GM19463 (cell line): ENCODE measurements at regions not wholly inside any gene's neighbourhood (a gene's known extent, or its start where the extent isn't known, plus 50 kb on each side); places are given as distances from the start of the nearest gene placed in this dataset.

Experiments used
- ATAC-seq: cut with Tn5 transposase; IDR thresholded peaks from one replicate; pipeline ENCODE4 v1.9.1; 2021; ENCODE audit warnings: mild to moderate bottlenecking, moderate library complexity; ENCODE audit not compliant: unreplicated experiment

DNA sequence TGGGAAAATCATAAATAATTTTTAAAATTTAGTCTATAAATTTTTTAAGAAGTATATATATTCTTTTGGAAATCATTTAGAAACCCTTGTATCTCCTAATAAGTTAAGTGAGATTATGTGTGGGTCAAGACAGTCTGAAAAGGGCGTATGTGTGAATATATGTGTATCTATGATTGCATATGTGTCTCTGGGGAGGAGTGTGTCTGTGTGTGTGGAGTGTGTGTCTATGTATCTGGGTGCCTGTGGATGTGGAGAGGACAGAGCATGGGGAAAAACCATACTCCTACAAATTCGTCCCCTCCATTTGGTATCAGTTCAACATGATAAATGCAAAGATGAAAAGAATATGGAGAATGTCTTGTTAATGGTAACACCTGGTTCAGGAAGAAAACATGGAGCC lies 342.0 kb upstream of the ACTBL2 start:
- no peak for ATAC-seq

DNA sequence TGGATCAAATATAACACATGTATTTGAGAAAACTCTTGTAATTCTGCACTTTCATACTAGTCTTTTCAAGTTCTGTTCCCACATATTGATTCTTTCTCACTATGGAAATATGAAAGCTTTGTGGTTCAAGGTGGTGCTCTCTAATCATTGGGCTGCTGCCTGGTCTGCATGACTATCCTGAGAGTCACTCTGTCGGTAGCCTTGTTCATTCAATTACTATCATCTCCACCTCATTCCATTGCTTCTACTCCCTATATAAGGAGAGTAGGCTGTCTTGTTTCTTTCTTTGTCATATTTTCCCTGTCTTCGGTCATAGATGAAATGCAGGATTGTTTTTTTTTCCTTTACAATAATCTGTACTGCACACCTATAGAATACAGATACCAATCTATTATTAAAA lies 341.4 kb upstream of the ACTBL2 start:
- no peak for ATAC-seq

DNA sequence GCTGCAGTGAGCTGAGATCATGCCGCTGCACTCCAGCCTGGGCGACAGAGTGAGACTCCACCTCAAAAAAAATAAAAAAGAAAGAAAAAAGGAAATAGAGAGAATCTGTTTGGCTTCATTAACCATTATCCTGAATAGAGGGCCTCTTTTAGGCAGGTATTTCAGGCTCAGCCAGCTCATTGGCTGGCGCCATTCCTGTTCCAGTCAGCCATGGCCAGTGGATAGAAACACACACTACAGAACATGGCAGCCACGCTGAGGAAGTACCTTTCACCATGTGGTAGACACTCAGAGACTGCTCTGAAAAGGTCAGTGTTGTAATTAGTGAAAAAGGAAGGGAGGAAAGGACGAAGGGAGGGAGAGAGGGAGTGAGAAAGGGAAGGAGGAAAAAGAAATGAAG lies 340.0 kb upstream of the ACTBL2 start:
- ATAC-seq = no peak

DNA sequence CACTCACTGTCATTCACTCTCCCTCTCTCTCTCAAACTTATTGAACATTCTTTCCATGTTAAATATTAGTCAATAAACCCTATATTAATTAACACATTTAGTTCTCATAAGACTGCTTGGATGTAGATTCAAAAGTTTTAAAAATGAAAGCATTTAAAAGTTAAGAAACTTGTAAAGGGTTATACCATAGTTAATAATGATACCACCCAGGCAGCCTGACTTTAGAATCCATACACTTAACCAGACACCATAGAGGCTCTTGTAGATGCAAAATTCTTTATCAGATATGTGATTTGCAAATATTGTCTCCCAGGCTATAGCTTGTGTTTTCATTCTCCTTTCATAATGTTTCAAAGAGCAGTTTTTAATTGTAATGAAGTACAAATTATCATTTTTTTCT lies 335.8 kb upstream of the ACTBL2 start:
- ATAC-seq = no peak

DNA sequence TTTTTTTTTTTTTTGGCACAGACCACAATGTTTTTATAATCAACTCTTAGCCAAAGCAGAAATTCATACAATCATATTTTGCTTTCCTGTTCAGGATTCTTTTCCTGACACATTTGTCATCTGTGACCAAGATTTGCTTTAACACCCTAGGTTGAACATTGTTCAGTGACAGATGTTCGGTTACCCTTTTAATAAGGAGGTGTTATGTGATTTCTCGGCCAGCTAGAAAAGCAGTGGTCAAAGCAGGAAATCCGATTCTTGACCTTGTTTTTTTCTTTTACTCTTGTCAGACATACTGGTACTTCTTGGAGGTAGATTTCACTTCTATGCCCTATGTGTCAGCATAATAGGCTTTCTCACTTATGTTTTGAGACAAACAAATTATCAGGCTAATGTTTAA lies 335.3 kb upstream of the ACTBL2 start:
- no peak for ATAC-seq

DNA sequence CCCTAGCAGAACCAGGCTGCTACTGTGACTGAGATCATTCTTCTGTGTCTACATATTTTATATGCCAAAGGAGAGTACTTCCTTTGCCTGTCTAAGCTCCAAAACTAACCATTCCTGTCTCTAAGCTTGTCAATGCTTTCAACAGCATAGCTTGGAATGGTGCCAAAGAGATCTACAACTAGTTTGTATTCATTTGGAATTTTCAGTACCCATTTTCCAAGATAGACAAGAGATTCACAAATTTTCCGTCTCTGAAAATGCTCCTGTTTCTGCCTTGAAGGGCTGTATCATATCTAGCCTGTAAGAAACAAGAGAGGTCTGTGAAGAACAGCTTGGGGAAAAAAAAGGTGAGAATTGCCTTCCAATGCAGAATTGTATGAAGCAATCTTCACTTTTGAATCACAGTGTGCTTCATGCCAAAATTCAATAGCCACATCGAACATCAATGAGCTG lies 334.4 kb upstream of the ACTBL2 start:
- no peak for ATAC-seq

DNA sequence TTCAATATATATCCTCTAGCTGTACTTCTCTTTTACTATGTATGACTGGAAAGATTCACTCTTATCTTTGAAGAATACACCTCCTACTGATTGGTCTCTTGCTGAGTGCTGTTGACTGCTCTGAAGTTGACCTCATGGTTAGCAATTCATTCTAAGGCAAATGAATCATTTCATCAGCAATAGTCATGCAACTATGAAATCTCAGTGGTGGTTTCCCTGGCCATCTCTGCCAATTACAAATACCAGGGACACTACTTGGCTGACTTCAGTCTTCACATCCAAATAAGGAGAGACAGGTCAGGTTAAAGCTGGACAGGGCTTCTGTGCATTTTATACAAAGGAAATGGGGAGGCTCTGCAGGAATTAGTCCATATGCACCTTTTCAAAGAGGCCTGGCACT lies 333.5 kb upstream of the ACTBL2 start:
- ATAC-seq = no peak

DNA sequence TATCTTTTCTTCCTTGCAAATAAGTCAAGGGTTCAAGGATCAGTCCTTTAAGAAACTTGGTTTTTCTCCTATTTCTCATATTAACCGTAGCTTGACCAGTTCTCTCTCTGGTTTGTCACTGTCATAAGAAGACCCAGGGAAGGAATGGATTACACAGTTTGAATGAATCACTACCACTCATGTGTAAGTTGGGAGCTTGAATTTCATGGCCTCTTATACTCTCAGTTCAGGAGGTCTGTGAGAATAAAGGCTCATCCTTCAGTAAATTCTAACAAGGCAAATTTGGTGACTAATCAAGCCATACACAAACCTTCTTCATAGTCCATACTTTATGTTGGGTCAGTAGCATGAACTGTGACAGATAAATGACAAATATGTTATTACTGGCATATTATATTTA lies 323.1 kb upstream of the ACTBL2 start:
- ATAC-seq = no peak

DNA sequence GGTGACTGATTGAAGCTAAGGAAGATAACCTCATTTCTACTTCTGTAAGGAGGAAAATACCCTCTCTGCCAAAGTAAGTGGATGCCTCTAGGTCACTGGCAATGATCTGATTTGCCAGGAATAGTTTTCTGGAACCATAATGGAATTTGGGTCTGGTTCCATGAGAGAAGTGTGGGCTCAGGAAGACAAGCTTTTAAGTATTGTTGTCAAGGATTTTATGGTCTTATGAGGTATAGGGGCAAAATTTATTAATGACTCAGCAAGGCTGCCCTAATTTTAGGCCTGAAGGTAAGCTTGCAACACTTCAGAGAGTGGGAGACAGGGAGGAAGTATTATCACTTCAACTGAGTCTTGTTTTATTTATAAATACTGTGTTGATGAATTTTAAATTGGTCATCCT lies 322.6 kb upstream of the ACTBL2 start:
- ATAC-seq = no peak

DNA sequence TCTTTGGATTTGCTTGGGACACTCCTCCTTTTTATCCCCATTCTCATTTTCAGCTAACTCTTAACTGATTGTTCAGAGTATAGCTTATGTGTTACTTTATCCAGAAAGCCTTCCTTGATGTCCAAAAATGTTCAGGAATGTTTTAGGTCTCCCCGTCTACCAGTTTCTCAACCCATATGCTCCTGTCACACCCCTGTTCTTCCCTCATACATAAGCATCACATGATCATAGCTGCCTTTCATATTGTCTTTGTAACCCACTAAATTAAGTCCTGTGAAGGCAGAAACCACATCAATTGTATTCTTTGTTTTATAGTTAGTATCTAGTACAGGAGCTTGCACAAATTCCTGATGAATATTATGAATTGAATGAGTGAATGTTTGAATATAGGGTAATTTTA lies 321.9 kb upstream of the ACTBL2 start:
- ATAC-seq = no peak

DNA sequence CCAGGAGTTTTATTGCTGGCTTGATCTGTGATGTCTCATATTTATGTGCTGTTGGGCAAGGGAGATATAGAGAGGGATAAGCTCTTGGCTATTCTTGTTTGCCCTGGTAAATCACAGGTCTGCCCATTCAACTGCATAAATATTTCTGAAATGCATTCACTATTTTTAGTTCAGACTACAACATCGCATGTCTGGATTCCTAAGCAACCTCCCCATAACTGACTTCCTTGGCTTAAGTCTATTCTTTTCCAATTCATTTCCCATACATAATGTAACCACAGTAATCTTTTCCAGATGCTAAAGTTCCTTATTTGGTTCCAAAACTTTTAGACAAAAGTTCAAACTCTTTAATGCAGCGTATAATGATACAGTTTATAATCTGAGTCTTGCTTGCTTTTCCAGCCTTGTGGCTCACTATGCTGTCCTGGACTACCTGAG lies 321.4 kb upstream of the ACTBL2 start:
- no peak for ATAC-seq

DNA sequence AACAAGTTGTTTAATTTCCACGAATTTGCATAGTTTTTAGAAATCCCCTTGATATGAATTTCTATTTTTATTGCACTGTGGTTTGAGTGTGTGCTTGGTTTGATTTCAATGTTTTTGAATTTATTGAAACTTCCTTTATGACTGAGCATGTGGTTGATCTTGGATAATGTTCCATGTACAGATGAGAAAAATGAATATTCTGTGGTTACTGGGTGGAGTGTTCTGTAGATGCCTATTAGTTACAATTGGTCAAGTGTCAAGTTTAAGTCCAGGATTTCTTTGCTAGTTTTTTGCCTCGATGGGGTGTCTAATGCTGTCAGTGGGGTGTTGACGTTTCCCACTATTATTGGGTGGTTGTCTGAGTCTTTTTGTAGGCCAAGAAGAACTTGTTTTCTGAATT lies 319.5 kb upstream of the ACTBL2 start:
- ATAC-seq = no peak

DNA sequence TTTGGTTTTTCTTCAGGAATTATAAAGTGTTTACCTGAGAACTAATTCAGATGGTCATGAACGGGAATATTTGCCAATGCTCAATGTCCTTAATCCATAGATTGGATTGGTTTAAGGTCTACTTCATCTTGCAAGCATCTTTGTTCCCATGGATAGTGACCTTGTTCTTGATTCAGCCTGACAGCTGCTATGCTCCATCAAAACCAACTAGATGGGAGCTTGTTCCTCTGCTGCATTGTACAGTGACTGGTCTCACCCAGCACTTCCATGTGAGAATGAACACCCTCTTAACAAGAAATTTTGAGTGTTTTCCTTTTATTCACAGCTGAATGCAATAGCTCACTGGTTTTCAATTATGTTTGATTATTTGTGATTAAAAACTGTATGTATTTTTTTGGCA lies 312.6 kb upstream of the ACTBL2 start:
- no peak for ATAC-seq

DNA sequence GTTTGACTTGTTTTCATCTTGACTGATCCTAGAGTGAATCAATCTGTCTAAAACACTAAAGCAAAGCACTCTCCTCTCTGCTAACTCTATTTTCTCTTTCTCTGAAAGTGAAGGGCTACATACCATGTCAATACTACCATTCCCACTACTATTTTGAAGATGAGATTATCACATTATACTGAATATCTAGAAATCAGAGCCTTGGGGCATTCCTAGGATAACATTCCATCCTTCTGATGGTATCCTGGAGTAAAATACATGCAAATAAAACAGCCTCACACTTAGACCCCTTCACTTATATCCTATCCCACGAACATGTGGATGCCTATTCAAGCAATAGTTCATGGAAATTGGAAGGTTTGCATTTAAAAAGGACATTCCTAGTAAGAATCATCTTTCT lies 309.3 kb upstream of the ACTBL2 start:
- no peak for ATAC-seq

DNA sequence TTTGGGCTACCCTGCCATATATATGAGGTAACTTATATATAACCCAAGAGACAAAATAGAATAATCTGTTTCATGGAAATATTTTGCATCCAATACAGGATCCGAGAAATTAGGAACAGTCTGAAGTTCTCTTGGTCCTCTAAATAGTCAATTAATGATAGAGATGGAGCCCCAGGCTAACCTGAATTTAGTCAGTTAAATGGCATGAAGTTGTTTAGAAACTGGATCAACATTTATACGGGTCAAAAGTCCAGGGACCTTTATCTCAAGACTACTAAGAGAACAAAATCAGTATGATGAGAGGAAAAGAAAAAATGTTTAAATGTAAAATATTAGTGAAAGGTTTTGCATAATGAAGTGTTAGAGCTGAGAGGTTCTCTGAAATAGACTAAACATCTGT lies 303.3 kb upstream of the ACTBL2 start:
- ATAC-seq = no peak

DNA sequence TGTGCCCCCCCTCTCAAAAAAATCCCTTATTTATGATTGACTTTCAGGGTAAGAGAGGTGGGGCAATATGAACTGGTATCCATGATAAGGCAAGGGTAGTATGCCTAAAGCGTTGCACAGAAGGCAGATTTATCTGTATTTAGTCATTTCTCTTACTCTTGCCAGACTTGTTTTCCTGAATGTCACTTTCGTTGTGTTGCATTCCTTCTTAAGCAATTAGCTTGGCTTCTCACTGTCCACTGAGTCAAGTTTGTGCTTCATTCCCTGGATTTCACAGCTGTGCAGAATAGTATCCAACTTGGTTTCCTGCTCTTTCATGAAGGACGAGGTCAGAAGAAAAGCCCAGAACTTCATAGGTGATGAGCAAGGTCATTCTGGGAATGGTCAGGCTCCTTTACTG lies 301.5 kb upstream of the ACTBL2 start:
- ATAC-seq = no peak

DNA sequence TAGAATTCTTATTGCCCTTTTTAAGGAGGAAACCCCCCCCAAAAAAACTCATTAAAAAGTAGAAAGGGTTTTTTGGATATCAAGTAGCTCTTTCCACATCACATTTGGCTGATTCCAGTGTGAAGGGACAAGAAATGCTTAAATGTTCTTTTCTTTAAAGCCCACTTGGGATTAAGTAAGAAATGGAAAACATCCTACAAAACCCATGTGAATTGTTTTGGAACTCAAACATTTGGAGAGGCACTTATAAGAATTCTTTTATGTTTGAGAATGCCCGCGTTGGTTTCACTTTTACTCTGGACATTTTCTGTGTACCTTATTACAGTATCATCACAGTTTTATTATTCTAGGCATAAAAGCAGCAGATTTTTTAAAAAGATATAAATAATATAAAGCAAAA lies 301.1 kb upstream of the ACTBL2 start:
- ATAC-seq = no peak

DNA sequence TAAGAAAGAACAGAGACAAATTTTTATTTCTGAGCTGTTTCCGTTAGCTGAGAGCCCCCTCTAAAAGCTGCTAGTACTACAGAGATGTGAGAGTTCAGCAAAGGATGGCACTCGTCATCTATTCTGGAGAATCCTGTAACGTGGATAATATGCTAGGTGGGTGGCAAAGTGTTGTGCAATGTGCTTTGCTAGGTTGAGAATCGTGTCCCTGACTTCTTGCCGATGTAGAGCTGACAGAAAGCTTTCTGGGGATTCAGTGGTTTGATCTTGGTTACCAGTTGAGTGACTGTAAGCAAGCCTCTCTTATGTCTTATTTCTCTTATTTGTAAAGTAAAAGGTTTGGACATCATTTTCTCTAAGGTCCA lies 298.3 kb upstream of the ACTBL2 start:
- no peak for ATAC-seq

DNA sequence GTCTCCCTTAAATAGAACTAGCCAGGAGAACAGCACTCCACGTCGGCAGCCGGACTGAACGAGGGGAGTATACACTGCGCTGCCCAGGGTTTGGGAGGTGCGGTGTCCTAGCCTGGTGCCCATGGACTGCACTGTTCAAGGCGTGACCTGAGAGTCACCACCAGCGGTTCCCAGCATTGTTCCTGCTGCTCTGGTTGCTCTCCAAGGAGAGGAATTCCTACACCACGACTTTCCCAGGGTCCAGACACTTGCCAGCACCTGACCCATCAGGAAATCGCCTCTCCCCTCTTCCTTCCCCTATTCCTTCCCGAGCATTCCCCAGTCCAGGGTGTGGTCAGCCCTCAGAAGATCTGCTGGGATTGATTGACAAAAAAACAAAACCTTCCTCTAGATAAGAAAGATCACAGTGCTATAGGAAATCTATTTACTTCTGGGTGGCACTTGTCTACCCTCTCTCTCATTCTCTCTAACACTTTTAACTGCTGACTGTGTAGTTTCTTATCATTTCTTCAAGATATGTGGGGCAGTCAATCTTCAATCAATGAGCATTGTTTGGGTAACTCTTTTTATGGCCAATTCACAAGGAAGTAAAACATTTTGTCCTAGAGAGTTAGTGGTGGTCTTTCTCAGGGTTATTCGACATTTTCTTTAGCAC lies 297.8 kb upstream of the ACTBL2 start:
- no peak for ATAC-seq

DNA sequence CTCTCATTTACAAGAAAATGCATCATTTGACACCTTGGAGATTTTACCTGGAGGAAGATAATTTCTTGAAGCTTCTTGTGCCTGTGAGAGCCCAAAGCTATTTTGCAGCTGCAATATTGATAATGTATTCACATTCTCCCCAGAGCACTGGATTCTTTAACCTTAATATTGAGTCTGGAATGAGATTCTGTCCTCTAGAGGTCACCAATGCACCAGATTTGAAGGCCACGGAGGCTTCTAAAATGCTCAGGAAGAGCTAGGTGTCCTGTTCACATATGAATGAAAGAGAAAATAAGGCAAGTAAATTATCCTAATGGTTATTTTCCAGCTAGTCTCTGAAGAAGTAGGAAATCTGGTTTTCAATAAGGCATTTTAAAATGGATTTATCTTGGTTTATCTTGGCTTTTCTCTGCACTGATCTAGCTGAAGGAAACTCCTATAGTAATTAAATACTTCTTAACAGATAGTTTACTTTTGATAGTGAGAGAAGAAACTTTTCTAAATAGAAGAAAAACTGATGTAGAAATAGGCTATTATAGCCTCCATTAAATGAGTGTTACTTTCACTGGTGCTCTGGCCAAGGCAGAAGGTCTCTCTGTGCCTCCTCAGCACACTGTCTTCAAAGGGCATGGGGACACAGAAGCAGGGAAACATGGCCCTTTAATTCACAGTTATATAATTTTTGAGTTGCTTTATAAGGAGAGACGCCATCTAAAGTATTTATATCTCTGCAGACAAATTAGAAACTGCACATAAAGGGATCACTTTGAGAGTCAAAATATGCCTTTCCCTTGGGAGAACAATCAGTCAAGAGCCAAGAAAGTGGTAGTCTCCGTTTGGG lies 297.0 kb upstream of the ACTBL2 start:
- peak; percentile 65 for ATAC-seq

DNA sequence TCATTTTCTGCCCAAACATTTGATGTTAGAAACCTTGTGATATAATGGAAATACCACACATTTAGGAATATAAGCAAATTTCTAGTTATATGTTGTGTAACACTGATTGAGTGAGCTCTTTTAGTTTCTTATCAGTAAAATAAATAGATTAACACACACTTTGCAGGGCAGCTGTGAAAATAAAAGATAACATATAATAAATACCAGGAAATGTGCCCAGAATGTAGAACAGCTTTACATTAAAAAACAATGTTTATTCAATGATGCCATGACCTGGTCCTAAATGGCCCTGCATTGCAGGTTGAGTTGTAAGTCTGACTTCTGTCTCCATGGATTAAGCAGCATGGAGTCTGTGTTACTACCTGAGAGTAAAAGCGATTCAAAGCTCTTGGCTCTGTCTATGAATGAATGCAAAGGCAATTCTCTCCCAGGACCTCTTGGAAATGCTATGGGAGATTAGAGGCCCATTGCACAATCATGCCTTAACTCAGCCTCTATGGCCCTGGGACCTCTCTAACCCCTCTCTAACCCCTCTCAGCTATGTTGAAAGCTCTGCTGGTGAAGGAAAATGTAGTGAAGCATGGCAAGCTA lies 296.0 kb upstream of the ACTBL2 start:
- no peak for ATAC-seq

DNA sequence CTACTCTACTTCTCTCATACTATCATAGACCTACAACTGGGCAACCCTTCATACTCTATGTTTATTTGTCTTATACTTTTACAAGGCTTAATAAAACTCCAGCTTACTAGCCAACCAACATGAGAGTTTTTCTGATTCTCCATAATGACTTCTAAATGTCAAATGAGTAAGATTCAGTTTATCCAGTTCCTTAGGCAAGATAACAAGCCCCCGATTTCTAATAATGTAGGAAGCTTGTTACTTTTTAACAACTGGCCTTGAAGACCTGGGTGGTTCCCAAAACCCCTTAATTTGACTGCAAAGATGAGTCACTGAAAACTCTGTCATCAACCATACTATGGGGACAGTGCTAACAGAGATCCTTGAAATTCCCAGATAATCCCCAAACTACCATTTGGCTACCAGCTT lies 294.6 kb upstream of the ACTBL2 start:
- ATAC-seq = no peak
